Liver (tissue), 8 donors: ENCODE measurements at regions not wholly inside any gene's neighbourhood (a gene's known extent, or its start where the extent isn't known, plus 50 kb on each side); places are given as distances from the start of the nearest gene placed in this dataset.

Experiments used
- DNase-seq: peaks from one replicate; pipeline ENCODE4 v3.0.0-alpha.2; 2017; ENCODE audit warnings: low spot score
- H3K27ac ChIP-seq, 2 donors: one replicate each; pipeline ENCODE4 v1.7.0; 2013; ENCODE audit warnings: inconsistent platforms in 2 of 2, low read length in 2 of 2, control low read depth in 1 of 2, low read depth in 1 of 2, mild to moderate bottlenecking in 1 of 2
- H3K27me3 ChIP-seq, 4 donors: one replicate each; pipeline versions ENCODE4 v1.6.1 to v1.7.0; 2013; ENCODE audit warnings: low read length in 3 of 4, inconsistent platforms in 1 of 4, mild to moderate bottlenecking in 1 of 4, moderate library complexity in 1 of 4; ENCODE audit not compliant: control insufficient read depth in 4 of 4, insufficient read depth in 4 of 4
- H3K36me3 ChIP-seq, 4 donors: one replicate each; pipeline versions ENCODE4 v1.6.1 to v1.7.0; 2013; ENCODE audit warnings: low read length in 3 of 4, mild to moderate bottlenecking in 3 of 4, low read depth in 1 of 4, moderate library complexity in 1 of 4; ENCODE audit not compliant: control insufficient read depth in 4 of 4, insufficient read depth in 3 of 4
- H3K4me1 ChIP-seq, 4 donors: one replicate each; pipeline versions ENCODE4 v1.6.1 to v1.7.0; 2013; ENCODE audit warnings: low read length in 3 of 4, mild to moderate bottlenecking in 3 of 4, moderate library complexity in 1 of 4; ENCODE audit not compliant: control insufficient read depth in 4 of 4, insufficient read depth in 4 of 4
- H3K4me3 ChIP-seq, 3 donors: one replicate each; pipeline versions ENCODE4 v1.6.1 to v1.7.0; 2013; ENCODE audit warnings: low read length in 3 of 3, control low read depth in 1 of 3, low read depth in 1 of 3, mild to moderate bottlenecking in 1 of 3
- H3K9ac ChIP-seq, 2 donors: one replicate each; pipeline ENCODE4 v1.7.0; 2013; ENCODE audit warnings: low read length in 2 of 2, mild to moderate bottlenecking in 2 of 2, moderate library complexity in 2 of 2, control low read depth in 1 of 2, low read depth in 1 of 2
- H3K9me3 ChIP-seq, 4 donors: one replicate each; pipeline versions ENCODE4 v1.6.1 to v1.7.0; 2013; ENCODE audit warnings: low read length in 3 of 4; ENCODE audit not compliant: control insufficient read depth in 4 of 4
- ATF3 ChIP-seq: IDR thresholded peaks from 2 replicates; pipeline ENCODE4 v1.6.1; 2016; ENCODE audit warnings: antibody characterized with exemption
- CTCF ChIP-seq: fragments of 150-350 bp; IDR thresholded peaks from 2 replicates; pipeline ENCODE4 v1.5.1; 2017; ENCODE audit warnings: improper control_type of control experiment, low read depth, low read length; ENCODE audit not compliant: missing input control
- FOXA1 ChIP-seq: IDR thresholded peaks from 2 replicates; pipeline ENCODE4 v1.6.1; 2016; ENCODE audit warnings: antibody characterized with exemption
- GABPA ChIP-seq, 2 donors: IDR thresholded peaks in 1 of 2; conservative IDR thresholded peaks in 1 of 2; 2 replicates each; pipeline ENCODE4 v1.6.1; 2016; ENCODE audit warnings: antibody characterized with exemption in 2 of 2, mild to moderate bottlenecking in 1 of 2, moderate library complexity in 1 of 2
- HNF4A ChIP-seq, 2 donors: conservative IDR thresholded peaks; 2 replicates each; pipeline ENCODE4 v1.6.1; 2016; ENCODE audit warnings: antibody characterized with exemption in 2 of 2, mild to moderate bottlenecking in 2 of 2
- HNF4G ChIP-seq: IDR thresholded peaks from 2 replicates; pipeline ENCODE4 v1.6.1; 2016; ENCODE audit warnings: antibody characterized with exemption
- JUND ChIP-seq, 2 donors: IDR thresholded peaks; 2 replicates each; pipeline ENCODE4 v1.6.1; 2016; ENCODE audit warnings: antibody characterized with exemption in 2 of 2
- RXRA ChIP-seq, 2 donors: IDR thresholded peaks; 2 replicates each; pipeline ENCODE4 v1.6.1; 2017 to 2018; ENCODE audit warnings: antibody characterized with exemption in 2 of 2, mild to moderate bottlenecking in 1 of 2
- SP1 ChIP-seq: IDR thresholded peaks from 2 replicates; pipeline ENCODE4 v1.6.1; 2018; ENCODE audit warnings: antibody characterized with exemption, mild to moderate bottlenecking
- TAF1 ChIP-seq: conservative IDR thresholded peaks from 2 replicates; pipeline ENCODE4 v1.6.1; 2016; ENCODE audit warnings: antibody characterized with exemption, mild to moderate bottlenecking
- YY1 ChIP-seq: IDR thresholded peaks from 2 replicates; pipeline ENCODE4 v1.6.1; 2016; ENCODE audit warnings: antibody characterized with exemption, mild to moderate bottlenecking
- WGBS: extraction: QIAGEN DNeasy Blood & Tissue Kit; methylation state at CpG from one replicate; pipeline ENCODE4 v1.1.7; 2013; 5-methylcytosine and 5-hydroxymethylcytosine counted together
- TF ChIP-seq, protein P1 (sequence below): IDR thresholded peaks from 2 replicates; pipeline ENCODE4 v1.6.1; 2016; ENCODE audit warnings: antibody characterized with exemption
- TF ChIP-seq, protein P2 (sequence below): IDR thresholded peaks from 2 replicates; pipeline ENCODE4 v1.6.1; 2016; ENCODE audit warnings: antibody characterized with exemption
- donor health status: healthy.
- donor health status: healthy.
- donor health status: healthy.
- donor health status: healthy.
- donor health status: healthy.

- WGBS = 89% methylated on average over 3 of the region's 3 CpGs
- no peaks in the 10 kb centered on the region for H3K36me3 ChIP-seq
- peaks cover 0 to 3% (median under 1%) of the 10 kb centered on the region in 4 donors for H3K27me3 ChIP-seq
- H3K27ac ChIP-seq = no peak overlapping the region
- TF ChIP-seq CTCF (no peak), SP1 (no peak), HNF4G (no peak), YY1 (no peak), GABPA (IDR thresholded peaks at IDR 0.05 in 1 of 2, conservative IDR thresholded peaks at IDR 0.05 in 1 of 2) (no peak), HNF4A (conservative IDR thresholded peaks at IDR 0.05) (no peak), RXRA (IDR thresholded peaks at IDR 0.05) (no peak)
- H3K4me1 ChIP-seq = no peaks in the 10 kb centered on the region
- no peak overlapping the region for H3K4me3 ChIP-seq
- DNase-seq = no peak
- H3K9me3 ChIP-seq = no peaks in the 10 kb centered on the region
- no peak overlapping the region for H3K9ac ChIP-seq
Measured at GRCh38 chr9:24382566-24382965, 163.1 kb downstream of the IZUMO3 start.

- no peak overlapping the region for H3K9ac ChIP-seq
- H3K4me1 ChIP-seq = no peaks in the 10 kb centered on the region
- no peaks in the 10 kb centered on the region for H3K36me3 ChIP-seq
- no peak overlapping the region for H3K4me3 ChIP-seq
- H3K27ac ChIP-seq = no peak overlapping the region
- TF ChIP-seq, protein P1, sequence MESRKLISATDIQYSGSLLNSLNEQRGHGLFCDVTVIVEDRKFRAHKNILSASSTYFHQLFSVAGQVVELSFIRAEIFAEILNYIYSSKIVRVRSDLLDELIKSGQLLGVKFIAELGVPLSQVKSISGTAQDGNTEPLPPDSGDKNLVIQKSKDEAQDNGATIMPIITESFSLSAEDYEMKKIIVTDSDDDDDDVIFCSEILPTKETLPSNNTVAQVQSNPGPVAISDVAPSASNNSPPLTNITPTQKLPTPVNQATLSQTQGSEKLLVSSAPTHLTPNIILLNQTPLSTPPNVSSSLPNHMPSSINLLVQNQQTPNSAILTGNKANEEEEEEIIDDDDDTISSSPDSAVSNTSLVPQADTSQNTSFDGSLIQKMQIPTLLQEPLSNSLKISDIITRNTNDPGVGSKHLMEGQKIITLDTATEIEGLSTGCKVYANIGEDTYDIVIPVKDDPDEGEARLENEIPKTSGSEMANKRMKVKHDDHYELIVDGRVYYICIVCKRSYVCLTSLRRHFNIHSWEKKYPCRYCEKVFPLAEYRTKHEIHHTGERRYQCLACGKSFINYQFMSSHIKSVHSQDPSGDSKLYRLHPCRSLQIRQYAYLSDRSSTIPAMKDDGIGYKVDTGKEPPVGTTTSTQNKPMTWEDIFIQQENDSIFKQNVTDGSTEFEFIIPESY = no peak
- WGBS = 61% methylated on average over 1 of the region's 1 CpG
- H3K9me3 ChIP-seq = peaks cover 0 to 3% (median 0%) of the 10 kb centered on the region in 4 donors
- peaks cover 0 to 3% (median under 1%) of the 10 kb centered on the region in 4 donors for H3K27me3 ChIP-seq
- DNase-seq = no peak
Measured at GRCh38 chr9:24381205-24381604, 164.5 kb downstream of the IZUMO3 start.

DNA sequence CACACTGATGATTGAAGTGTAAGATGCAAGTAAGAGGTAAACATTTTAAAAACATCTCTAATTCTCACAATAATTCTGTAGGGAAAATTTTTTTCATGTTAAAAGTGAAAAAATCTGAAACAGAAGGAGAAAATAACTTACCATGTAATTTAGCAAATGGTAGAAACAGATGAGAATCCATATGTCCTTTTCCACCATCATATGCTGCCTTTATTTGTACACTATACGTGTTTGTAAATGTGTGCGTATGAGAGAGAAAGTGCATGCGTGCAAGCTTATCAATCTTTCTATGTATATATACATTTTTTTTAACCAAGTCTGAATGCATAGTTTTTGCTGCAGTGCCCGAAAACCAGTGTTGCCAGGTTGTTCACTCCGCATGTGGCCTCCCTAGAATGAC is 186.7 kb downstream of the IZUMO3 start:
- no peak overlapping the region for H3K4me3 ChIP-seq
- H3K4me1 ChIP-seq = no peaks in the 10 kb centered on the region
- H3K27me3 ChIP-seq = no peaks in the 10 kb centered on the region
- H3K9me3 ChIP-seq = peaks cover 0 to 6% (median 0%) of the 10 kb centered on the region in 4 donors
- TF ChIP-seq GABPA (IDR thresholded peaks at IDR 0.05 in 1 of 2, conservative IDR thresholded peaks at IDR 0.05 in 1 of 2) = no peak
- TF ChIP-seq HNF4G = no peak
- TF ChIP-seq YY1 = no peak
- no peak for TF ChIP-seq ATF3
- TF ChIP-seq FOXA1 = no peak
- no peak for TF ChIP-seq TAF1
- no peak for TF ChIP-seq JUND (IDR thresholded peaks at IDR 0.05)
- TF ChIP-seq, protein P2, sequence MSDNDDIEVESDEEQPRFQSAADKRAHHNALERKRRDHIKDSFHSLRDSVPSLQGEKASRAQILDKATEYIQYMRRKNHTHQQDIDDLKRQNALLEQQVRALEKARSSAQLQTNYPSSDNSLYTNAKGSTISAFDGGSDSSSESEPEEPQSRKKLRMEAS = no peak
- 86% methylated on average over 5 of the region's 5 CpGs for WGBS
- H3K9ac ChIP-seq = no peak overlapping the region
- H3K36me3 ChIP-seq = no peaks in the 10 kb centered on the region
- no peak for DNase-seq
- no peak overlapping the region for H3K27ac ChIP-seq
